HCT116 (cell line): ENCODE measurements at regions not wholly inside any gene's neighbourhood (a gene's known extent, or its start where the extent isn't known, plus 50 kb on each side); places are given as distances from the start of the nearest gene placed in this dataset.

ENCODE experiments used
- ATAC-seq: fragments of 200-7000 bp; cut with Tn5 transposase; 2 replicates; pipeline ENCODE4 v1.9.1; 2020; ENCODE audit warnings: mild to moderate bottlenecking, moderate library complexity
- BruUV-seq: library from RNA; stranded (reverse); fragments of 400-500 nt; replicated peaks from 2 replicates; lab custom pipeline; 2021; lab: Mats Ljungman, UMichigan
- CTCF ChIA-PET: fragments of 300-600 bp; sonication (Branson Sonifier 250); formaldehyde crosslinking; loops from one replicate; lab custom pipeline; 2021; ENCODE audit warnings: antibody characterized with exemption; lab: Charles Lee
- POLR2A ChIA-PET: fragments of 300-600, 350-600 bp; sonication (Branson Sonifier 250); formaldehyde crosslinking; loops from one replicate; lab custom pipeline; 2021; ENCODE audit warnings: antibody characterized with exemption; lab: Charles Lee
- RAD21 ChIA-PET, 2 experiments: fragments of 300-600 bp; sonication (Branson Sonifier 250); formaldehyde crosslinking; loops; one replicate each; lab custom pipeline; 2023; ENCODE audit warnings: low total read pairs in 2 of 2; ENCODE audit not compliant: uncharacterized antibody in 2 of 2, unreplicated experiment in 2 of 2, low non-redundant PET in 1 of 2; lab: Charles Lee
- DNase-seq: peaks from one replicate; pipeline ENCODE4 v3.0.0-alpha.2; 2010; ENCODE audit warnings: low read depth, low spot score
- H2AFZ ChIP-seq: fragments of 200-600 bp; shearing (Covaris generic), sonication (generic); 2 replicates; pipeline ENCODE4 v1.6.1; 2017; ENCODE audit warnings: low read depth, mixed run types, mixed read lengths, antibody characterized with exemption, low read length; ENCODE audit not compliant: poor library complexity, severe bottlenecking
- H3K27ac ChIP-seq: 2 replicates; pipeline ENCODE4 v1.5.1; 2012; ENCODE audit warnings: low read depth, low read length
- H3K27me3 ChIP-seq: fragments of 200-600 bp; sonication (generic); 2 replicates; pipeline ENCODE4 v1.6.1; 2016; ENCODE audit warnings: mixed run types, low read length, mixed read lengths; ENCODE audit not compliant: insufficient read depth
- H3K36me3 ChIP-seq, 2 experiments: fragments of 200-500 bp in 1 of 2; fragments of 200-600 bp in 1 of 2; sonication (Bioruptor generic) in 1 of 2; sonication (generic) in 1 of 2; 2 replicates each; pipeline versions ENCODE4 v1.5.1 to v1.6.1; 2014 to 2016; ENCODE audit warnings: low read length in 2 of 2, inconsistent platforms in 1 of 2, mixed read lengths in 1 of 2, mixed run types in 1 of 2; ENCODE audit not compliant: insufficient read depth in 2 of 2, control insufficient read depth in 1 of 2
- H3K4me1 ChIP-seq, 2 experiments: fragments of 200-600 bp in 1 of 2; sonication (generic) in 1 of 2; 2 replicates each; pipeline versions ENCODE4 v1.5.1 to v1.6.1; 2012 to 2017; ENCODE audit warnings: low read length in 2 of 2, inconsistent platforms in 1 of 2, mild to moderate bottlenecking in 1 of 2, mixed read lengths in 1 of 2, mixed run types in 1 of 2, moderate library complexity in 1 of 2; ENCODE audit not compliant: insufficient read depth in 2 of 2, control insufficient read depth in 1 of 2
- H3K4me2 ChIP-seq: fragments of 200-600 bp; sonication (generic); 2 replicates; pipeline ENCODE4 v1.6.1; 2017; ENCODE audit warnings: mixed run types, low read length, mixed read lengths
- H3K4me3 ChIP-seq, 2 experiments: fragments of 200-600 bp in 1 of 2; sonication (generic) in 1 of 2; replicated peaks in 1 of 2; 2 replicates each; pipeline ENCODE4 v1.5.1; 2011 to 2016; ENCODE audit warnings: low read length in 2 of 2, control low read depth in 1 of 2, low read depth in 1 of 2, mild to moderate bottlenecking in 1 of 2, mixed read lengths in 1 of 2, mixed run types in 1 of 2
- H3K79me2 ChIP-seq: fragments of 200-600 bp; sonication (generic); 2 replicates; pipeline ENCODE4 v1.6.1; 2017; ENCODE audit warnings: mild to moderate bottlenecking, mixed run types, low read length, moderate library complexity, mixed read lengths; ENCODE audit not compliant: insufficient read depth
- H3K9ac ChIP-seq: fragments of 200-600 bp; sonication (generic); 2 replicates; pipeline ENCODE4 v1.6.1; 2016; ENCODE audit warnings: low read length, mixed read lengths
- H3K9me2 ChIP-seq: fragments of 200-600 bp; sonication (generic), shearing (Covaris generic); 2 replicates; pipeline ENCODE4 v1.6.1; 2017; ENCODE audit warnings: mixed run types, mild to moderate bottlenecking, moderate library complexity; ENCODE audit not compliant: insufficient read depth
- H3K9me3 ChIP-seq, 2 experiments: fragments of 200-500 bp in 1 of 2; fragments of 200-600 bp in 1 of 2; sonication (Bioruptor generic) in 1 of 2; sonication (generic) in 1 of 2; 2 replicates each; pipeline ENCODE4 v1.6.1; 2014 to 2017; ENCODE audit warnings: low read length in 2 of 2, mixed read lengths in 2 of 2, inconsistent platforms in 1 of 2, low read depth in 1 of 2, mild to moderate bottlenecking in 1 of 2, mixed run types in 1 of 2, moderate library complexity in 1 of 2; ENCODE audit not compliant: control insufficient read depth in 1 of 2, insufficient read depth in 1 of 2
- H4K20me1 ChIP-seq: fragments of 200-600 bp; sonication (generic), shearing (Covaris generic); 2 replicates; pipeline ENCODE4 v1.6.1; 2017; ENCODE audit warnings: mixed run types, mild to moderate bottlenecking, moderate library complexity; ENCODE audit not compliant: insufficient read depth
- CEBPB ChIP-seq: IDR thresholded peaks from 2 replicates; pipeline ENCODE4 v1.6.1; 2012; ENCODE audit warnings: low read depth
- ELF1 ChIP-seq: IDR thresholded peaks from 2 replicates; pipeline ENCODE4 v1.6.1; 2012; ENCODE audit warnings: low read depth, borderline replicate concordance
- JUND ChIP-seq: IDR thresholded peaks from 2 replicates; pipeline ENCODE4 v1.6.1; 2012
- SIN3A ChIP-seq: IDR thresholded peaks from 2 replicates; pipeline ENCODE4 v1.6.1; 2012; ENCODE audit warnings: low read depth
- SP1 ChIP-seq: IDR thresholded peaks from 2 replicates; pipeline ENCODE4 v1.6.1; 2012; ENCODE audit warnings: low read depth
- intact Hi-C: fragments of 100-400 bp; cut with micrococcal nuclease; formaldehyde crosslinking; loops from 2 replicates; pipeline ENCODE4 v1.10.0; 2022
- TF ChIP-seq, protein P1 (sequence below): IDR thresholded peaks from 2 replicates; pipeline ENCODE4 v1.6.1; 2012; ENCODE audit warnings: low read depth
- TF ChIP-seq, protein P2 (sequence below): IDR thresholded peaks from 2 replicates; pipeline ENCODE4 v1.6.1; 2012
- TF ChIP-seq, protein P3 (sequence below), 3 experiments: fragments of 200-600 bp in 1 of 3; sonication (generic) in 1 of 3; IDR thresholded peaks in 2 of 3; conservative IDR thresholded peaks in 1 of 3; 2 replicates each; pipeline ENCODE4 v1.5.1; 2012 to 2017; ENCODE audit warnings: low read depth in 2 of 3, low read length in 2 of 3, antibody characterized with exemption in 1 of 3, borderline replicate concordance in 1 of 3, control low read depth in 1 of 3, mild to moderate bottlenecking in 1 of 3, mixed read lengths in 1 of 3, mixed run types in 1 of 3, moderate library complexity in 1 of 3; ENCODE audit not compliant: insufficient read depth in 1 of 3

DNA sequence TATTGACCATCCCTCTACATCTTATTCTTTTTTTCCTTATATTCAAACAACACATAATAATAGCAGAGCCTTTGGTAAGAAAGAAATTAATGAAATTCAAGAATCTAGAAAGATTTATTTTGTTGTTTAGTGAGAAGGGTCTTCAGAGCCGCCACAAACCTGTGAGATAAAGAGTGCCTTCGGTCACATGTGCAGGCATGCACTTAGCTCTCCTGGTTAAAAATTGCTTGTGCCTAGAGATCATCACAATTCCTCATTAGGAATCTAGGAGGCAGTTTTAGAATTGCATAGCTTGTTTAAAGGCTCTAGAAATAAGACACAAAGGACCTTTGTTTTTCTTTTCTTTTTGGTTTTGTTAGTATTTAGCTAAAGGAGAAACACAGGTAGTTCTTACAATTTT, 1948.4 kb upstream of the IGFBP7 start:
- Histone ChIP-seq H3K9me3 (peaks cover 10 to 17% of the 10 kb centered on the region in 2 experiments; a peak in 2 of 4 replicates), H3K27me3 (no peaks in the 10 kb centered on the region), H2AFZ (no peak overlapping the region), H3K27ac (no peak overlapping the region), H3K4me2 (no peak overlapping the region), H3K4me1 (no peaks in the 10 kb centered on the region), H3K9ac (no peak overlapping the region), H3K79me2 (no peaks in the 10 kb centered on the region), H3K4me3 (no peak overlapping the region), H3K9me2 (no peaks in the 10 kb centered on the region), H4K20me1 (no peaks in the 10 kb centered on the region), H3K36me3 (no peaks in the 10 kb centered on the region)
- DNase-seq (no peak), ATAC-seq (no peak)
- CTCF ChIA-PET = no interaction called here
- POLR2A ChIA-PET = no interaction called here
- intact Hi-C loops = no loop called here
- RAD21 ChIA-PET = no interaction called here
- BruUV-seq = no TSS peak
- TF ChIP-seq ELF1 (no peak), SP1 (no peak), SIN3A (no peak), JUND (no peak), CEBPB (no peak)
- TF ChIP-seq, protein P1, sequence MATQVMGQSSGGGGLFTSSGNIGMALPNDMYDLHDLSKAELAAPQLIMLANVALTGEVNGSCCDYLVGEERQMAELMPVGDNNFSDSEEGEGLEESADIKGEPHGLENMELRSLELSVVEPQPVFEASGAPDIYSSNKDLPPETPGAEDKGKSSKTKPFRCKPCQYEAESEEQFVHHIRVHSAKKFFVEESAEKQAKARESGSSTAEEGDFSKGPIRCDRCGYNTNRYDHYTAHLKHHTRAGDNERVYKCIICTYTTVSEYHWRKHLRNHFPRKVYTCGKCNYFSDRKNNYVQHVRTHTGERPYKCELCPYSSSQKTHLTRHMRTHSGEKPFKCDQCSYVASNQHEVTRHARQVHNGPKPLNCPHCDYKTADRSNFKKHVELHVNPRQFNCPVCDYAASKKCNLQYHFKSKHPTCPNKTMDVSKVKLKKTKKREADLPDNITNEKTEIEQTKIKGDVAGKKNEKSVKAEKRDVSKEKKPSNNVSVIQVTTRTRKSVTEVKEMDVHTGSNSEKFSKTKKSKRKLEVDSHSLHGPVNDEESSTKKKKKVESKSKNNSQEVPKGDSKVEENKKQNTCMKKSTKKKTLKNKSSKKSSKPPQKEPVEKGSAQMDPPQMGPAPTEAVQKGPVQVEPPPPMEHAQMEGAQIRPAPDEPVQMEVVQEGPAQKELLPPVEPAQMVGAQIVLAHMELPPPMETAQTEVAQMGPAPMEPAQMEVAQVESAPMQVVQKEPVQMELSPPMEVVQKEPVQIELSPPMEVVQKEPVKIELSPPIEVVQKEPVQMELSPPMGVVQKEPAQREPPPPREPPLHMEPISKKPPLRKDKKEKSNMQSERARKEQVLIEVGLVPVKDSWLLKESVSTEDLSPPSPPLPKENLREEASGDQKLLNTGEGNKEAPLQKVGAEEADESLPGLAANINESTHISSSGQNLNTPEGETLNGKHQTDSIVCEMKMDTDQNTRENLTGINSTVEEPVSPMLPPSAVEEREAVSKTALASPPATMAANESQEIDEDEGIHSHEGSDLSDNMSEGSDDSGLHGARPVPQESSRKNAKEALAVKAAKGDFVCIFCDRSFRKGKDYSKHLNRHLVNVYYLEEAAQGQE = no peak
- TF ChIP-seq, protein P2, sequence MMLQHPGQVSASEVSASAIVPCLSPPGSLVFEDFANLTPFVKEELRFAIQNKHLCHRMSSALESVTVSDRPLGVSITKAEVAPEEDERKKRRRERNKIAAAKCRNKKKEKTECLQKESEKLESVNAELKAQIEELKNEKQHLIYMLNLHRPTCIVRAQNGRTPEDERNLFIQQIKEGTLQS = no peak
- TF ChIP-seq, protein P3, sequence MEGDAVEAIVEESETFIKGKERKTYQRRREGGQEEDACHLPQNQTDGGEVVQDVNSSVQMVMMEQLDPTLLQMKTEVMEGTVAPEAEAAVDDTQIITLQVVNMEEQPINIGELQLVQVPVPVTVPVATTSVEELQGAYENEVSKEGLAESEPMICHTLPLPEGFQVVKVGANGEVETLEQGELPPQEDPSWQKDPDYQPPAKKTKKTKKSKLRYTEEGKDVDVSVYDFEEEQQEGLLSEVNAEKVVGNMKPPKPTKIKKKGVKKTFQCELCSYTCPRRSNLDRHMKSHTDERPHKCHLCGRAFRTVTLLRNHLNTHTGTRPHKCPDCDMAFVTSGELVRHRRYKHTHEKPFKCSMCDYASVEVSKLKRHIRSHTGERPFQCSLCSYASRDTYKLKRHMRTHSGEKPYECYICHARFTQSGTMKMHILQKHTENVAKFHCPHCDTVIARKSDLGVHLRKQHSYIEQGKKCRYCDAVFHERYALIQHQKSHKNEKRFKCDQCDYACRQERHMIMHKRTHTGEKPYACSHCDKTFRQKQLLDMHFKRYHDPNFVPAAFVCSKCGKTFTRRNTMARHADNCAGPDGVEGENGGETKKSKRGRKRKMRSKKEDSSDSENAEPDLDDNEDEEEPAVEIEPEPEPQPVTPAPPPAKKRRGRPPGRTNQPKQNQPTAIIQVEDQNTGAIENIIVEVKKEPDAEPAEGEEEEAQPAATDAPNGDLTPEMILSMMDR (IDR thresholded peaks at IDR 0.05 in 2 of 3, conservative IDR thresholded peaks at IDR 0.05 in 1 of 3; ENCODE audit: borderline replicate concordance in 1 of 3, insufficient read depth in 1 of 3, low read depth in 2 of 3, low read length in 2 of 3) = no peak
